ENCODE measurements at regions not wholly inside any gene's neighbourhood (a gene's known extent, or its start where the extent isn't known, plus 50 kb on each side); places are given as distances from the start of the nearest gene placed in this dataset.

GRCh38 chr11:95521862-95522261 is 267.7 kb downstream of the FAM76B start:
- Histone ChIP-seq H3K9ac (ENCODE audit: low read depth in 2 of 2, low read length in 2 of 2) (no peak overlapping the region), H3K4me3 (no peak overlapping the region), H3K4me1 (no peaks in the 10 kb centered on the region), H3K36me3 (no peaks in the 10 kb centered on the region), H3K27me3 (no peaks in the 10 kb centered on the region), H3K9me3 (no peaks in the 10 kb centered on the region), H3K27ac (no peak overlapping the region)
- no peak for DNase-seq
- TF ChIP-seq CTCF (IDR thresholded peaks at IDR 0.05) = no peak
- intact Hi-C loops (cut with DNase I) = no loop called here

- Histone ChIP-seq H3K9ac (ENCODE audit: low read depth in 2 of 2, low read length in 2 of 2) (no peak overlapping the region), H3K36me3 (no peaks in the 10 kb centered on the region), H3K4me1 (no peaks in the 10 kb centered on the region), H3K4me3 (no peak overlapping the region), H3K9me3 (no peaks in the 10 kb centered on the region), H3K27ac (no peak overlapping the region), H3K27me3 (no peaks in the 10 kb centered on the region)
- no peak for TF ChIP-seq CTCF (IDR thresholded peaks at IDR 0.05)
- no peak for DNase-seq
- intact Hi-C loops (cut with DNase I) = no loop called here
These were observed 268.4 kb downstream of the FAM76B start for GRCh38 chr11:95521133-95521542.

GRCh38 chr11:95520369-95521132 is 269.0 kb downstream of the FAM76B start:
- H3K4me3 ChIP-seq = no peak overlapping the region
- no peak for DNase-seq
- no peaks in the 10 kb centered on the region for H3K36me3 ChIP-seq
- no peaks in the 10 kb centered on the region for H3K9me3 ChIP-seq
- TF ChIP-seq CTCF (IDR thresholded peaks at IDR 0.05) = no peak
- no peaks in the 10 kb centered on the region for H3K27me3 ChIP-seq
- H3K9ac ChIP-seq (ENCODE audit: low read depth in 2 of 2, low read length in 2 of 2) = no peak overlapping the region
- intact Hi-C loops (cut with DNase I) = no loop called here
- no peak overlapping the region for H3K27ac ChIP-seq
- no peaks in the 10 kb centered on the region for H3K4me1 ChIP-seq

- DNase-seq = no peak
- TF ChIP-seq CTCF (IDR thresholded peaks at IDR 0.05) = no peak
- H3K27ac ChIP-seq = no peak overlapping the region
- H3K36me3 ChIP-seq = no peaks in the 10 kb centered on the region
- intact Hi-C loops (cut with DNase I) = no loop called here
- H3K9me3 ChIP-seq = no peaks in the 10 kb centered on the region
- H3K9ac ChIP-seq (ENCODE audit: low read depth in 2 of 2, low read length in 2 of 2) = no peak overlapping the region
- H3K27me3 ChIP-seq = no peaks in the 10 kb centered on the region
- H3K4me1 ChIP-seq = no peaks in the 10 kb centered on the region
- H3K4me3 ChIP-seq = no peak overlapping the region
These were observed 269.7 kb downstream of the FAM76B start for GRCh38 chr11:95519912-95520311.

- no peak for TF ChIP-seq CTCF (IDR thresholded peaks at IDR 0.05)
- H3K9me3 ChIP-seq = no peaks in the 10 kb centered on the region
- H3K4me1 ChIP-seq = no peaks in the 10 kb centered on the region
- no peak overlapping the region for H3K27ac ChIP-seq
- intact Hi-C loops (cut with DNase I) = no loop called here
- H3K27me3 ChIP-seq = no peaks in the 10 kb centered on the region
- DNase-seq = no peak
- no peak overlapping the region for H3K9ac ChIP-seq (ENCODE audit: low read depth in 2 of 2, low read length in 2 of 2)
- no peak overlapping the region for H3K4me3 ChIP-seq
- H3K36me3 ChIP-seq = no peaks in the 10 kb centered on the region
These were observed 272.1 kb downstream of the FAM76B start for GRCh38 chr11:95517453-95517852.

All from colonic mucosa (tissue), 4 donors.